ENCODE measurements at regions not wholly inside any gene's neighbourhood (a gene's known extent, or its start where the extent isn't known, plus 50 kb on each side); places are given as distances from the start of the nearest gene placed in this dataset.

- H3K27ac ChIP-seq (ENCODE audit: low read depth, low read length), result no peak overlapping the region
- WGBS, 3 donors, result 49 to 59% (median 52%) methylated on average over 4 of the region's 4 CpGs
Observed at GRCh38 chr5:54927097-54927746, 58.2 kb downstream of the ESM1 start.

GRCh38 chr5:54924487-54924886 lies 60.9 kb downstream of the ESM1 start:
- H3K27ac ChIP-seq (ENCODE audit: low read depth, low read length), result no peak overlapping the region

DNA sequence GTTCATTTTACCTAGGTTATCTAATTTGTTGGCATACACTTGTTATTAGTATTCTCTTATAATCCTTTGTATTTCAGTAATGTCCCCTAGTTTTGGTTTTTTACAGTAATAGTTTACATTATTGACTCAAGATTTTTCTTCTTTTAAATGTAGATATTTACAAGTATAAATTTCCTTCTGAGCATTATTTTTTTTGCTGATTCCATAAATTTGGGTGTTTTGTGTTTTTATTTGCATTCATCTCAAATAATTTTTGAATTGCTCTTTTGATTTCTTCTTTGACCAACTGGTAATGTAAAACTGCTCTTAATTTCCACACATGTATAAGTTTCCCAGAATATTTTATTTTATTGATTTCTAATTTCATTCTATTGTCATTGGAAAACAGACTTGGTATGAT lies 68.1 kb downstream of the ESM1 start:
- no peak overlapping the region for H3K27ac ChIP-seq (ENCODE audit: low read depth, low read length)

- no peak overlapping the region for H3K27ac ChIP-seq (ENCODE audit: low read depth, low read length)
- WGBS, 3 donors, result 37 to 55% (median 48%) methylated on average over 3 of the region's 3 CpGs
Observed at GRCh38 chr5:54915466-54916027, 69.8 kb downstream of the ESM1 start.

GRCh38 chr5:54912021-54912420 lies 73.4 kb downstream of the ESM1 start:
- 78 to 88% (median 85%) methylated on average over 1 of the region's 1 CpG for WGBS, 3 donors
- H3K27ac ChIP-seq (ENCODE audit: low read depth, low read length), result no peak overlapping the region

DNA sequence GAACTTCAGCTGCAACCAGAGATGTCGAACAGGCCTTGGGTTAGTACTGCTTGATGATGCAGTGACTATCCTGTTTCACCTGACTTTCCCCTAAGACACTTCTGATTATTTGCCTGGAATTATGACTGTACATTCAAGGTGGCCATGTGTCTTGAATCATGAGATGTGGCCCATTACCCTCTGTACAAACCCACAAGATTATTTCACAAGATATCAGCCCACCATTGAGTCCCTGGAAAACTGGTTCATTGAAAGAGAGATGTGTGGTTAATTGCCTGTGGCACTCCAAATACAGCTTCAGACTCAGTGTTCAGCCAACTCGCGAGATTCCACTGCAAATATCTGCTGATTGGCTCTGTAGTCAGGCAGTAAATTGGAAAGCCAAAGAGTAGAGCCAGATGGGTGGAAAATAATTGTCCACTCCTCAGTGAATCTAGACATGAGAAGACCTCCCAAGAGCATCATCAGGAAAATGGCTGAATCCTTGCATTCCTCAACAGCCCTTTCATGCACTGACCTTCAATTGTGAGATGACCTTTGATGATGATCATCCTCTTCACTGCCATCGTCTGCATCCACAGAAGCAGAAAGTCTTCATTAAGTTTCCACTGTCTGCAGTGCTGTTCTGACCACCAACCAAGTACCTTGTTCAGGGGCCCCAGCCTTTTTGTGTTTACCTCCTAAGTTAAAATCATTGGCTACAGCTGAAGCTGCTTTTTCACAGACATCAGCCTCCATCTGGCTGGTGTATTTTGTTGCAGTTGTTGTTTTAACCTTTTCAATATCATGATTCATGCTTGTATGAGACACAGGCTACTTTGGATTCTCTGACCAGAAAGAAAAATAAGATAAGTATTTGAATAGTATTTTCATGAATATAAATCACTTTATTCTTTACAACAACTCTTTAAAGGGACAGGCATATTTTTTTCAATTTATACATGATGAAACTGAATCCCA lies 75.2 kb downstream of the ESM1 start:
- no peak overlapping the region for H3K27ac ChIP-seq (ENCODE audit: low read depth, low read length)
- WGBS, 3 donors, result 73 to 80% (median 78%) methylated on average over 4 of the region's 4 CpGs

DNA sequence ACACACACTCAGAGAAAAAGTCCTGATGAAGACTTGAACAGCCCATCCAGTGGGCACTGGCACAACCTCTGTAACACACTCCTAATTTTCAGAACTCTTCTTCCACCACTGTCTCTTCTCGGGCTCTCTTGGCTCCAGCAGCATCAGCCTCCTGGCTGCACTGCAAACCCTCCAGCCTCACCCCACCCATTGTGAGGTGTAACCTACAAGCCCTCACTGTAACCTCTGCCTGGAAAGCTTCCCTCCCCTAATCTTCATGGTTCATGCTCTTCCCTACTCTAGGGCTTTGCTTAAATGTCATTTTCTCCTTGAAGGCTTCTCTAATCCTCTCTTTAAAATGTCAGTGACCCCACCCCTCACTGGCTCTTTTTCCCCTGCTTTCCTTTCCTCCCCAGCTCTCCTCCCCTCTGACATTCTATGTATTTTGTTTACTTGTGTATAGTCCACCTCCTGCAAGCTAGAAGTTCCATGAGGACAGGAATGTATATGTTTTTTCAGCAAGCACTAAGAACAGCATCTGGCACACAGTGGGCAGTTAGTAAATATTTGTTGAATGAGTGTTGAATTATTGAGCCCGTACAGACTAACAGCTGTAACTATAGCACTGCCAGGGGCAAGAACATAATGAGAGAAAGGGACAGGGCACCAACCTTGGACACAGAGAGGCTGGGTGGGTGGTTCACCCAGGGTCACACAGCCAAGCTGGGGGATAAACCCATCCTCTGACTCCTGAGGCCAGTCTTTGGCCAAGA lies 76.4 kb downstream of the ESM1 start:
- WGBS, 3 donors, result 51 to 72% (median 66%) methylated on average over 2 of the region's 2 CpGs
- no peak overlapping the region for H3K27ac ChIP-seq (ENCODE audit: low read depth, low read length)

GRCh38 chr5:54905942-54906537 lies 79.4 kb downstream of the ESM1 start:
- WGBS, 3 donors, result 3 to 5% (median 4%) methylated on average over 3 of the region's 3 CpGs
- no peak overlapping the region for H3K27ac ChIP-seq (ENCODE audit: low read depth, low read length)

- H3K27ac ChIP-seq (ENCODE audit: low read depth, low read length), result no peak overlapping the region
- WGBS, 3 donors, result 81 to 95% (median 92%) methylated on average over 3 of the region's 3 CpGs
Observed at GRCh38 chr5:54905246-54905795, 80.1 kb downstream of the ESM1 start.

DNA sequence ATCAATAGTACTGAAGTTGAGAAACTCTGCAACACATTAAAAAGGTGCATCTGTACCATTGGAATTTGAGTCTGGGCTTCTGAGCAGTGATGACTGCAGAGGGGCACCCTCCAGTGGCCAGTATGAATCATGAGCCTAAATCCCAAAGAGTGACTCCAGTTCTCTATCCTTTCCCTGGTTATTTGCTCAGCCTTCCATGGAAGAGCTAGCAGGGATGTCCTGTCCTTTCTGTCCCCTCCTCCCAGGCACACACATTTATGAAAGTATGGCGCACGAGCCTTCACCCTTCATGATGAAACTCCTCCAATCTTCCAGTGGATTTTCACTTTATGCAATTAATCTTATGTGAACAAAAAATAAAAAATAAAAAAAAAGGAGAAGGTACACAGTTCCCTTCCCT lies 81.0 kb downstream of the ESM1 start:
- no peak overlapping the region for H3K27ac ChIP-seq (ENCODE audit: low read depth, low read length)
- whole genome bisulfite sequencing, 3 donors, result 42 to 82% (median 80%) methylated on average over 2 of the region's 2 CpGs

DNA sequence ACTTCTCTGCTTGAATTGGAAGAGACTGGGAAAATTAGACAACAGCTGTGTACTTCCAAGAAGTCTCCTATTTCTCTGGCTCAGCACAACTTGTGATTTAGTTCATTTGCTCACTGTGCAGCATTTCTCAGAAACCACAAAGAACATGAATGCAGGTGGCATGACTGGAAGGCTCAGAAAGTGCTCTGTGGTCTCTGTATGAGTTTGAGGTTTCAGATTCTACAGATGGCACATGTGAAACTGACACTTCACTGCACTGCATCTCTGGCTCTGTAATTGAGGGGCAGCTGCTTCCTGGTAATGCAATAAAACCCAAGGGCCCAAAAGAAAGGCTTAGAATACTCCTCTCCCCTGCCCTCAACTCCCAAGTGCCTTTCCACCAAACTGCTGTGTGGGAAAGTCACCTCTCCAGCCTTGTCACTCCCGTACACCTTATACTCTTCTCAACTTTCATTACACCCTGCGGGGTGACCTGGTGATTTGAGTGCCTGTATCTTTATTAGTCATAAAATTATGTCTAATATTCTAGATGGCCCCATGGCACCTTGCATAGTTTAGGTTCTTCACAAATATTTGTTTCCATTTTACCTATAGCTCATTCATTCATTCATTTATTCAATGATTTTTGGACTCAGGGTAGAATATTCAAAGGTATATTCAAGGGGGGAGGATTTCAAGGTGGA lies 82.5 kb downstream of the ESM1 start:
- WGBS, 3 donors, result 68 to 74% (median 71%) methylated on average over 2 of the region's 2 CpGs
- H3K27ac ChIP-seq (ENCODE audit: low read depth, low read length), result no peak overlapping the region

DNA sequence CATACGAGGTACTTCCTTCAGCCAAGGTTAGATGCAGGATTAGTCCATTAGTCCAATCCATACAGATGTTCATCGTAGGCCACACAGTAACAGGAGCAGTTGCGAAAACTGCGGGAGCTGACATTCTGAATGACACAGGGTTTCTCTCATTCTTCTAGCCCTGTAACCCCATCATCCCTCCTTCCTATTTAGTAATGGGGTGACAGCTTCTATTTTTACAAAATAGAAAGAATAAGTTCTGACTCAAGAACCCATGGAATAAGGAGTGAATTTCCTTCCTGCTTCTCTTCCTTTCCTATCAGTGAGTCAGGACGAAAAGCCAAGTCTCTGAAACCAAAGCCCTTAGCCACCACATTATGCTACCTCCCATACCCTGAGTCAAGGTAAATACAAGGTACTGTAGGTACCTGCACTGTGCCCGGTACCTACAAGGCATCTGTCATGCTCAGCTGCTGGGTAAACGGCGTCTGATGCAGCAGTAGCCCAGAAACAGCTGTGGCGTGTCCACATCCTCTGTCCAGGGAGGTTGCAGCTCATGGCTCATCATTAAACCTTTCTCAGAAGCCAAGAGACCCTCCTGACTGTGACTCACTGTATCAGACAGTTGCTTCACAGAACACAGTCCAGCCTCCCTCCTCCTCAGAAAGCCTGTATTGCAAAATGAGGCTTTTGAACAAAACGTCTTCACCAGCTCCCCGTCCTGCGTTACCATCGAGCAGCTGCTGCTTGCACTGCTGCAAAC lies 84.2 kb downstream of the ESM1 start:
- H3K27ac ChIP-seq (ENCODE audit: low read depth, low read length), result no peak overlapping the region

GRCh38 chr5:54897001-54897400 lies 88.4 kb downstream of the ESM1 start:
- H3K27ac ChIP-seq (ENCODE audit: low read depth, low read length), result no peak overlapping the region
- WGBS, 3 donors, result 94 to 97% (median 96%) methylated on average over 10 of the region's 10 CpGs

More for the DNA sequence above, 84.2 kb downstream of the ESM1 start:
- 50 to 63% (median 57%) methylated on average over 13 of the region's 13 CpGs for WGBS, 3 donors

DNA sequence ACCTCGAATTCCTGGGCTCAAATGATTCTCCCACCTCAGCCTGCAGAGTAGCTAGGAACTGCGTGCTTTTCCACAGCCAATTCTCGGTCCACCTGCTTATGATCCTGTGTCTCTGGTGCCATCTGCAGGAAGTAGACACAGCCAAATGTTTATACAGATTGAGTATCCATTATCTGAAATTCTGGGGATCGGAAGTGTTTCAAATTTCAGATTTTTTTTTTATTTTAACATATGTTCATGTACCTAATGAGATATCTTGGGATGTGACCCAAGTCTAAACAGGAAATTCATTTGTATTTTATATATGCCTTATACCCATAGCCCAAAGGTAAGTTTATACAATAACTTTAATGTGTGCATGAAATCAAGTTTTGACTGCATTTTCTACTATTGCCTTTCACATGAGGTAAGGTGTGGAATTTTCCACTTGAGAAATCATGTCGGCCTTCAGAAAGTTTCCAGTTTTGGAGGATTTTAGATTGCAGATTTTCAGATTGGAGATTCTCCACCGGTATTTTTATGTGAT lies 89.5 kb downstream of the ESM1 start:
- 31 to 41% (median 39%) methylated on average over 6 of the region's 6 CpGs for WGBS, 3 donors
- H3K27ac ChIP-seq (ENCODE audit: low read depth, low read length), result no peak overlapping the region

DNA sequence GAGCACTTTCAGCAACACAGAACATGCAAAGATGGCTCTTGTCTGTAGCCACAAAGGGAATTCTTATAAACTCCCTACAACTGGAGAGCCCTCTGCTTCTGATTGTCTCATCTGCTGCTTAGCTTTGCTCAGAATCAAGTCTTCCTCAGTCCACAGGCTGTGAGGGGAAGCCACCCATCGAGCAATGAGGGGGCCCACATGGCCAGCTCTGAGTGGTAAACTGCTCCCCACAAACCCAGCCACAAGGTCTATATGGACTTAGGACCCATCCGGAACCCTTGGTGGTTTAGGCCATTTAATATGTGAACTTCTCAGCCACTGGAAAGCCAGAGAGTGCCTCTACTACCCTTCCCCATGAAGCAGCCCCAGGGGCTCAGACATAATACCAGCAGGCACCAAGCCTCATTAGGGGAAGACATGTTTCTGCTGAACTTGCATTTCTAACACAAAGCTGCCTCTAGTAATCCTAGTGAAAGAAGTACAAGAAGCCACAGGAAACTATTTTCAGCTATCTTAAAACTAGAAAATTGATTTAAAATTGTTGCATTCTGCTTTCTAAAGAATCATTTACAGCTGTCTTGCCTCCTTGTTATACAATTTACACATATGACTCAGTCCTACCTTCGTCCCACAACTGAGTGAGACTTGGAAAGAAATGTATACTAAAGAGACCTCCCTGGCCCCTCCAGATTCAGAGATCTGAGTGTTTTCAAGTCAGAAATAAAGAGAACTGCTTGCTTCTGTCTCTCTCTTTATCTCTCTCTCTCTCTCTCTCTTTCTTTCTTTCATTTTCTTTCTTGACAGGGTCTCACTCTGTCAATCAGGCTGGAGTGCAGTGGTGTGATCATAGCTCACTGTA lies 90.2 kb downstream of the ESM1 start:
- H3K27ac ChIP-seq (ENCODE audit: low read depth, low read length), result no peak overlapping the region
- WGBS, 3 donors, result 64 to 80% (median 80%) methylated on average over 3 of the region's 3 CpGs

GRCh38 chr5:54889826-54890225 lies 95.6 kb downstream of the ESM1 start:
- 36 to 47% (median 41%) methylated on average over 1 of the region's 1 CpG for WGBS, 3 donors

More at GRCh38 chr5:54889826-54890225, 95.6 kb downstream of the ESM1 start:
- no peak overlapping the region for H3K27ac ChIP-seq (ENCODE audit: low read depth, low read length)
